Spleen (tissue), 7 donors: ENCODE measurements at regions not wholly inside any gene's neighbourhood (a gene's known extent, or its start where the extent isn't known, plus 50 kb on each side); places are given as distances from the start of the nearest gene placed in this dataset.

Source experiments
- CTCF ChIP-seq, 11 experiments: fragments of 200-600 bp in 7 of 11; fragments of 450-650 bp in 4 of 11; sonication (generic) in 4 of 11; IDR thresholded peaks in 8 of 11; conservative IDR thresholded peaks in 3 of 11; 1 replicate in 7 of 11; 2 replicates in 4 of 11; pipeline versions ENCODE4 v1.4.0 to v1.8.0; 2016 to 2021; ENCODE audit warnings: antibody characterized with exemption in 11 of 11, inconsistent platforms in 4 of 11, mild to moderate bottlenecking in 1 of 11
- POLR2A ChIP-seq, 3 donors: fragments of 450-650 bp; IDR thresholded peaks; one replicate each; pipeline ENCODE4 v1.5.1; 2017; ENCODE audit warnings: antibody characterized with exemption in 3 of 3, mild to moderate bottlenecking in 1 of 3
- POLR2AphosphoS5 ChIP-seq, 3 donors: sonication (generic); formaldehyde crosslinking; IDR thresholded peaks; one replicate each; pipeline ENCODE4 v1.5.1; 2017; ENCODE audit warnings: antibody characterized with exemption in 3 of 3
- donor health status: DM: no; HTN: no; CAD: no; lungs with moderate emphysema.
- donor health status: DM: no; HTN: no; CAD: no.
- donor health status: DM: no; HTN: no; CAD: no.

- no peak for TF ChIP-seq CTCF (IDR thresholded peaks at IDR 0.05 in 8 of 11, conservative IDR thresholded peaks at IDR 0.05 in 3 of 11)
- TF ChIP-seq POLR2AphosphoS5 (IDR thresholded peaks at IDR 0.05) = no peak
- no peak for TF ChIP-seq POLR2A (IDR thresholded peaks at IDR 0.05)
Observed at GRCh38 chr6:141587482-141588266, 545.1 kb upstream of the GJE1 start.
